ENCODE measurements at regions not wholly inside any gene's neighbourhood (a gene's known extent, or its start where the extent isn't known, plus 50 kb on each side); places are given as distances from the start of the nearest gene placed in this dataset.

DNA sequence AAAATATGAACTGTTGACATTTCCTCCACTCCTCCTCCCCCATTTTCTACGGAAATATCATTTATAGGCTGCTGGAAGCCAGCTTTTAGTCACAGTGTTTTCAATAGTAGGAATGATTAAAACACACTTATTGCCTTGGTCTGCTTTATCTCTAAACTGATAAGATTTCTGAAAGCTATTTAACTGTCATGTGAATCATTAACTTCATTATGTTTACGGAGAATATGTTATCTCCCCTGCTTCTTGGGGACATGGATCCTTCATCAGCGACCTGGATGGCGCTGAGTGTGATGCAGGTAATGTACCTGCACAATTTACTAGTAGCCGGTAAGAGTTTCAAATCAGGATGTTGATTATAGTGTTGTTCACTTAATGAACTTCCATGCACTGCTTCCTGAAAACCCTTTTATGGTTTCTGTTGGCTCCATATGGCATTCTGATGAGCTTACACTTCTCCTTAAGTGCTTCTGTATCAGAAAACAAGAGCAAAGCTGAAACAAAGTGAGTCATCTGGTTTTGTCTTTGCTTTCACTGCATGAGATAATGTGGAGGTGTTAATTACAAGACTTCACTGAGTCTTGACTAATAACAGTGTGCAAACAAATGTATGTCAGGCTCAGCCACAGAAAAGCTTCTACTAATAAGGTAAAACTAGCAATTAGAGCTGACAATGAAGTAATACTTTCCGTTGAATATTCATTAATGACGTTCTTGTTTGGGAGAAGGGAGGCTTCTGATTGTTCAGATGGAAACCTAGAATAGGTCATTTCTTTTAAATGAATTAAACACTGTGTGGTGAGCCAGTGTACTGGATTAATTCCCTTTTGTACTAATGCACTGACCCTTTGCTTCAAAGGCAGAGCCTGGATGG is 162.4 kb upstream of the ZNF608 start:
- TF ChIP-seq POLR2A (IDR thresholded peaks at IDR 0.05): no peak
- TF ChIP-seq, protein P1, sequence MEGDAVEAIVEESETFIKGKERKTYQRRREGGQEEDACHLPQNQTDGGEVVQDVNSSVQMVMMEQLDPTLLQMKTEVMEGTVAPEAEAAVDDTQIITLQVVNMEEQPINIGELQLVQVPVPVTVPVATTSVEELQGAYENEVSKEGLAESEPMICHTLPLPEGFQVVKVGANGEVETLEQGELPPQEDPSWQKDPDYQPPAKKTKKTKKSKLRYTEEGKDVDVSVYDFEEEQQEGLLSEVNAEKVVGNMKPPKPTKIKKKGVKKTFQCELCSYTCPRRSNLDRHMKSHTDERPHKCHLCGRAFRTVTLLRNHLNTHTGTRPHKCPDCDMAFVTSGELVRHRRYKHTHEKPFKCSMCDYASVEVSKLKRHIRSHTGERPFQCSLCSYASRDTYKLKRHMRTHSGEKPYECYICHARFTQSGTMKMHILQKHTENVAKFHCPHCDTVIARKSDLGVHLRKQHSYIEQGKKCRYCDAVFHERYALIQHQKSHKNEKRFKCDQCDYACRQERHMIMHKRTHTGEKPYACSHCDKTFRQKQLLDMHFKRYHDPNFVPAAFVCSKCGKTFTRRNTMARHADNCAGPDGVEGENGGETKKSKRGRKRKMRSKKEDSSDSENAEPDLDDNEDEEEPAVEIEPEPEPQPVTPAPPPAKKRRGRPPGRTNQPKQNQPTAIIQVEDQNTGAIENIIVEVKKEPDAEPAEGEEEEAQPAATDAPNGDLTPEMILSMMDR (IDR thresholded peaks at IDR 0.05 in 4 of 5, conservative IDR thresholded peaks at IDR 0.05 in 1 of 5): no peak

All from gastrocnemius medialis (tissue), 4 donors.